Astrocyte (in vitro differentiated cells and primary cell): ENCODE measurements at regions not wholly inside any gene's neighbourhood (a gene's known extent, or its start where the extent isn't known, plus 50 kb on each side); places are given as distances from the start of the nearest gene placed in this dataset.

Experiments
- CTCF ChIP-seq: IDR thresholded peaks from 2 replicates; pipeline ENCODE4 v1.5.1; 2011; ENCODE audit warnings: low read depth, mild to moderate bottlenecking, inconsistent platforms, low read length, moderate library complexity; ENCODE audit not compliant: insufficient read depth
- EZH2 ChIP-seq: IDR thresholded peaks from 2 replicates; pipeline ENCODE4 v1.6.1; 2012; ENCODE audit warnings: mild to moderate bottlenecking, low read length, inconsistent platforms; ENCODE audit not compliant: insufficient read depth

DNA sequence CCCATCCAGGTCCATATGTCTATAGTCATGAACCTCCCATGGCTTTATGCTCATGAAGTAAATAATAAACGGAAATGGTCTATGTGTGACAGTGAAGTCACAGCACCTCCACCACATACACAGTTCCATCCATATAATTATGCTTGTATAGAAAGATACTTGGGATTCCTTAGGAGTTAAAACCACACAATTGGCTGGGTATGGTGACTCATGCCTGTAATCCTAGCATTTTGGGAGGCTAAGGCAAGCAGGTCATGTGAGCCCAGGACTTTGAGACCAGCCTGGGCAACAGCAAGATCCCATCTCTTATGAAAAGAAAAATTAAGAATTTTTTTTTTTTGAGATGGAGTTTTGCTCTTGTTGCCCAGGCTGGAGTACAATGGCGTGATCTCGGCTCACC lies 55.6 kb upstream of the RBM47 start:
- TF ChIP-seq CTCF (no peak), EZH2 (no peak)
